ENCODE measurements at regions not wholly inside any gene's neighbourhood (a gene's known extent, or its start where the extent isn't known, plus 50 kb on each side); places are given as distances from the start of the nearest gene placed in this dataset.

DNA sequence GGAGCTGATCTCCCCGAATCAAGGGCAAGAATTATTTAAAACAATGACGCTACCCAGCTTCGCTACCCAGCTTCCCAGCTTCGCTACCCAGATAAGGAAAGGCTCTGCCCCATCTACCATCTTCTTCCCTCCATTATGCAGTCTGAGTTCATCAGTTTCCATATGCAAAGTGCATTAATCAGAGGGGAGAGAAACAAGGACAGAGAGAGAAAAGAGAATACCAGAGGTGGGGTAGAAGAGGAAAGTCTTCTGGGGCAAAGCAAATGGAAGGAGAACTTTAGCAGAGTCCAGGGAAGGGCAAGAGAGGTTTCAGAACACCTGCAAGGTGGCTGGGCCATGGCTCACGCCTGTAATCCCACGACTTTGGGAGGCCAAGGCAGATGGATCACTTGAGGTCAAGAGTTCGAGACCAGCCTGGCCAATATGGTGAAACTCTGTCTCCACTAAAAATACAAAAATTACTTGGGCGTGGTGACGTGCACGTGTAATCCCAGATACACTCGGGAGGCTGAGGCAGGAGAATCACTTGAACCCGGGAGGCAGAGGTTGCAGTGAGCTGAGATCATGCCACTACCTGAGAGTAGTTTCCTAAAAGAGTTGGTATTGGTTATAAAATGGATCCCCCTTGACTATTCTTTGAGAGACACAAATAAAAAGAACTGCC, 70.4 kb upstream of the SPATA12 start:
- H3K36me3 ChIP-seq (ENCODE audit: control insufficient read depth, insufficient read depth, low read length), result no peaks in the 10 kb centered on the region
- H3K27ac ChIP-seq (ENCODE audit: insufficient read depth, low read length, poor library complexity, severe bottlenecking), result no peak overlapping the region
- H3K9me3 Mint-ChIP-seq, result peaks cover 0 to 1% (median 0%) of the 10 kb centered on the region in 7 donors
- no peak for DNase-seq
- H3K9me3 ChIP-seq (ENCODE audit: control insufficient read depth in 2 of 2, low read length in 2 of 2), result no peaks in the 10 kb centered on the region
- no peak overlapping the region for H3K4me3 Mint-ChIP-seq
- ATAC-seq (ENCODE audit: low read depth in 2 of 2), result no peak
- no peaks in the 10 kb centered on the region for H3K36me3 Mint-ChIP-seq
- H3K4me1 ChIP-seq (ENCODE audit: control insufficient read depth, insufficient read depth, low read length, poor library complexity, severe bottlenecking), result peaks cover 7% of the 10 kb centered on the region
- H3K4me1 Mint-ChIP-seq, result peaks cover 1 to 17% (median 6%) of the 10 kb centered on the region in 4 donors
- peaks cover 9% of the 10 kb centered on the region for H3K27me3 ChIP-seq (ENCODE audit: control insufficient read depth, insufficient read depth, low read length)
- H3K27ac Mint-ChIP-seq, result no peak overlapping the region
- H3K27me3 Mint-ChIP-seq, result peaks cover 22% of the 10 kb centered on the region
- H3K4me3 ChIP-seq (ENCODE audit: low read depth, low read length), result no peak overlapping the region

GRCh38 chr3:56989169-56989976, 71.1 kb upstream of the SPATA12 start:
- Histone ChIP-seq H3K36me3 (ENCODE audit: control insufficient read depth, insufficient read depth, low read length) (no peaks in the 10 kb centered on the region), H3K4me1 (ENCODE audit: control insufficient read depth, insufficient read depth, low read length, poor library complexity, severe bottlenecking) (peaks cover 7% of the 10 kb centered on the region), H3K9me3 (ENCODE audit: control insufficient read depth in 2 of 2, low read length in 2 of 2) (no peaks in the 10 kb centered on the region), H3K27me3 (ENCODE audit: control insufficient read depth, insufficient read depth, low read length) (peaks cover 9% of the 10 kb centered on the region), H3K4me3 (ENCODE audit: low read depth, low read length) (no peak overlapping the region), H3K27ac (ENCODE audit: insufficient read depth, low read length, poor library complexity, severe bottlenecking) (no peak overlapping the region)
- Mint-ChIP-seq H3K27ac (no peak overlapping the region), H3K9me3 (peaks cover 0 to 1% (median 0%) of the 10 kb centered on the region in 7 donors), H3K4me3 (no peak overlapping the region), H3K27me3 (peaks cover 22% of the 10 kb centered on the region), H3K36me3 (no peaks in the 10 kb centered on the region), H3K4me1 (peaks cover 1 to 17% (median 6%) of the 10 kb centered on the region in 4 donors)
- no peak for ATAC-seq (ENCODE audit: low read depth in 2 of 2)
- no peak for DNase-seq

DNA sequence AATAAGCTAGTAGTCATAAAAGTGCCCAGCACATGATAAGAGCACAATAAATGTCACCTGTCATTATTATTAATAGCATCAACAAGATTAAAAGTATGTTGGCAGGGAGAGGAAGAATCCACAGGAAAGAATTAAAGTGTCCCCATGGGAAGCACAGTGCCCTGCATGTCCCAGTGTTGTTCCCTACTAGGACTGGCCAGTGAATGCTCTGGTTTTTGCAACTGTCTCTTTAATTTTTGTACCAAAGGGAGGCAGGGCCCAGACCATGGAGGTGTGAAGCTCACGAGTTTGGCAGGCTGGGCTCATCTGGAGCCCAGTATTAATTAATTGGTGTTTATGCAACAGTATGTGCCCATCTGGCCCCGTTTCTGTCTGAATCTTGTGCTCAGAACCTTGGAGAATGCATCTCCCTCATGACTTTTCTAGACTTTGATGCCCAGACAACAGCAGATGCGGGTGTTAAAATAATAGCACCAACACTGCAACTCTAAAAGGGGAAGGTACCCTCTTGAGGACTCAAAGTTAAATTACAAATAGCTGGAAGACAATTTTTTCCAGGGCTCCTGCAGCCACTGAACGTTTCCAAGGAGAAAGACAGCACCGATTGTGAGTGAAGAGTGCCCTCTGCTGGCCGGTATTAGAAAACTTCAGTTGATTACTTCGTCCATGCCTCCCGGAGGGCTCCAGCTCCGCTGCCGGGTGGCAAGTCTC, 71.9 kb upstream of the SPATA12 start:
- ATAC-seq (ENCODE audit: low read depth in 2 of 2) (peak; percentile 55 to 59), DNase-seq (peak; percentile 60 to 69 (median 67))
- Histone ChIP-seq H3K36me3 (ENCODE audit: control insufficient read depth, insufficient read depth, low read length) (no peaks in the 10 kb centered on the region), H3K27ac (ENCODE audit: insufficient read depth, low read length, poor library complexity, severe bottlenecking) (no peak overlapping the region), H3K9me3 (ENCODE audit: control insufficient read depth in 2 of 2, low read length in 2 of 2) (no peaks in the 10 kb centered on the region), H3K27me3 (ENCODE audit: control insufficient read depth, insufficient read depth, low read length) (peaks cover 9% of the 10 kb centered on the region), H3K4me1 (ENCODE audit: control insufficient read depth, insufficient read depth, low read length, poor library complexity, severe bottlenecking) (peaks cover 7% of the 10 kb centered on the region), H3K4me3 (ENCODE audit: low read depth, low read length) (no peak overlapping the region)
- Mint-ChIP-seq H3K9me3 (peaks cover 0 to 1% (median 0%) of the 10 kb centered on the region in 7 donors), H3K36me3 (no peaks in the 10 kb centered on the region), H3K4me3 (no peak overlapping the region), H3K27me3 (peaks cover 22% of the 10 kb centered on the region), H3K4me1 (peaks cover 1 to 17% (median 6%) of the 10 kb centered on the region in 4 donors), H3K27ac (no peak overlapping the region)

- peaks cover 9% of the 10 kb centered on the region for H3K27me3 ChIP-seq (ENCODE audit: control insufficient read depth, insufficient read depth, low read length)
- ATAC-seq (ENCODE audit: low read depth in 2 of 2) (no peak), DNase-seq (peak in 1 of 3 donors; percentile 26)
- H3K27ac Mint-ChIP-seq, result peak overlapping the region in 2 of 3 donors; percentile 71 to 79
- peaks cover 7% of the 10 kb centered on the region for H3K4me1 ChIP-seq (ENCODE audit: control insufficient read depth, insufficient read depth, low read length, poor library complexity, severe bottlenecking)
- no peak overlapping the region for H3K4me3 Mint-ChIP-seq
- H3K4me1 Mint-ChIP-seq, result peaks cover 1 to 17% (median 6%) of the 10 kb centered on the region in 4 donors
- H3K36me3 Mint-ChIP-seq, result no peaks in the 10 kb centered on the region
- H3K36me3 ChIP-seq (ENCODE audit: control insufficient read depth, insufficient read depth, low read length), result no peaks in the 10 kb centered on the region
- H3K4me3 ChIP-seq (ENCODE audit: low read depth, low read length), result no peak overlapping the region
- no peak overlapping the region for H3K27ac ChIP-seq (ENCODE audit: insufficient read depth, low read length, poor library complexity, severe bottlenecking)
- no peaks in the 10 kb centered on the region for H3K9me3 ChIP-seq (ENCODE audit: control insufficient read depth in 2 of 2, low read length in 2 of 2)
- no peaks in the 10 kb centered on the region for H3K9me3 Mint-ChIP-seq
- H3K27me3 Mint-ChIP-seq, result peaks cover 16% of the 10 kb centered on the region
Measured at GRCh38 chr3:56987238-56987895, 73.1 kb upstream of the SPATA12 start.

GRCh38 chr3:56986347-56986746, 74.1 kb upstream of the SPATA12 start:
- no peaks in the 10 kb centered on the region for H3K36me3 Mint-ChIP-seq
- H3K27ac Mint-ChIP-seq, result peak overlapping the region in 2 of 3 donors; percentile 71 to 73
- no peak overlapping the region for H3K4me3 ChIP-seq (ENCODE audit: low read depth, low read length)
- no peaks in the 10 kb centered on the region for H3K36me3 ChIP-seq (ENCODE audit: control insufficient read depth, insufficient read depth, low read length)
- H3K4me1 Mint-ChIP-seq, result peaks cover 1 to 17% (median 6%) of the 10 kb centered on the region in 4 donors
- H3K27me3 ChIP-seq (ENCODE audit: control insufficient read depth, insufficient read depth, low read length), result peaks cover 9% of the 10 kb centered on the region
- H3K4me1 ChIP-seq (ENCODE audit: control insufficient read depth, insufficient read depth, low read length, poor library complexity, severe bottlenecking), result peaks cover 7% of the 10 kb centered on the region
- ATAC-seq (ENCODE audit: low read depth in 2 of 2) (no peak), DNase-seq (no peak)
- H3K27ac ChIP-seq (ENCODE audit: insufficient read depth, low read length, poor library complexity, severe bottlenecking), result no peak overlapping the region
- H3K9me3 ChIP-seq (ENCODE audit: control insufficient read depth in 2 of 2, low read length in 2 of 2), result no peaks in the 10 kb centered on the region
- peaks cover 14% of the 10 kb centered on the region for H3K27me3 Mint-ChIP-seq
- H3K9me3 Mint-ChIP-seq, result no peaks in the 10 kb centered on the region
- H3K4me3 Mint-ChIP-seq, result no peak overlapping the region

- Histone ChIP-seq H3K27me3 (ENCODE audit: control insufficient read depth, insufficient read depth, low read length) (peaks cover 6% of the 10 kb centered on the region), H3K27ac (ENCODE audit: insufficient read depth, low read length, poor library complexity, severe bottlenecking) (no peak overlapping the region), H3K9me3 (ENCODE audit: control insufficient read depth in 2 of 2, low read length in 2 of 2) (no peaks in the 10 kb centered on the region), H3K36me3 (ENCODE audit: control insufficient read depth, insufficient read depth, low read length) (no peaks in the 10 kb centered on the region), H3K4me3 (ENCODE audit: low read depth, low read length) (no peak overlapping the region), H3K4me1 (ENCODE audit: control insufficient read depth, insufficient read depth, low read length, poor library complexity, severe bottlenecking) (peaks cover 7% of the 10 kb centered on the region)
- H3K27me3 Mint-ChIP-seq, result peaks cover 11% of the 10 kb centered on the region
- peaks cover 1 to 17% (median 6%) of the 10 kb centered on the region in 4 donors for H3K4me1 Mint-ChIP-seq
- H3K36me3 Mint-ChIP-seq, result no peaks in the 10 kb centered on the region
- H3K4me3 Mint-ChIP-seq, result no peak overlapping the region
- ATAC-seq (ENCODE audit: low read depth in 2 of 2) (peak; percentile 25 to 48), DNase-seq (peak in 1 of 3 donors; percentile 24)
- H3K27ac Mint-ChIP-seq, result peak overlapping the region; percentile 60 to 71 (median 67)
- H3K9me3 Mint-ChIP-seq, result no peaks in the 10 kb centered on the region
Measured at GRCh38 chr3:56985878-56986277, 74.6 kb upstream of the SPATA12 start.

- H3K4me3 ChIP-seq (ENCODE audit: low read depth, low read length), result no peak overlapping the region
- H3K27ac Mint-ChIP-seq, result peak overlapping the region in 1 of 3 donors; percentile 71
- H3K4me3 Mint-ChIP-seq, result no peak overlapping the region
Measured at GRCh38 chr3:56985460-56985859, 75.0 kb upstream of the SPATA12 start.

More at GRCh38 chr3:56985460-56985859, 75.0 kb upstream of the SPATA12 start:
- DNase-seq (no peak), ATAC-seq (ENCODE audit: low read depth in 2 of 2) (no peak)
- Histone ChIP-seq H3K36me3 (ENCODE audit: control insufficient read depth, insufficient read depth, low read length) (no peaks in the 10 kb centered on the region), H3K9me3 (ENCODE audit: control insufficient read depth in 2 of 2, low read length in 2 of 2) (no peaks in the 10 kb centered on the region), H3K27ac (ENCODE audit: insufficient read depth, low read length, poor library complexity, severe bottlenecking) (no peak overlapping the region), H3K27me3 (ENCODE audit: control insufficient read depth, insufficient read depth, low read length) (peaks cover 3% of the 10 kb centered on the region), H3K4me1 (ENCODE audit: control insufficient read depth, insufficient read depth, low read length, poor library complexity, severe bottlenecking) (peaks cover 7% of the 10 kb centered on the region)
- H3K4me1 Mint-ChIP-seq, result peaks cover 1 to 17% (median 6%) of the 10 kb centered on the region in 4 donors
- no peaks in the 10 kb centered on the region for H3K9me3 Mint-ChIP-seq
- H3K27me3 Mint-ChIP-seq, result peaks cover 11% of the 10 kb centered on the region
- no peaks in the 10 kb centered on the region for H3K36me3 Mint-ChIP-seq

Measured in CD4-positive, CD25-positive, alpha-beta regulatory T cell (primary cell).